ENCODE measurements at regions not wholly inside any gene's neighbourhood (a gene's known extent, or its start where the extent isn't known, plus 50 kb on each side); places are given as distances from the start of the nearest gene placed in this dataset.

- H3K36me3 Mint-ChIP-seq, result no peaks in the 10 kb centered on the region
- no peaks in the 10 kb centered on the region for H3K4me1 Mint-ChIP-seq
- intact Hi-C loops (cut with micrococcal nuclease), result no loop called here
- peaks cover 6 to 8% of the 10 kb centered on the region in 2 donors for H3K27me3 Mint-ChIP-seq (ENCODE audit: low read depth in 2 of 2)
- DNase-seq (no peak), ATAC-seq (no peak)
- Histone ChIP-seq H3K4me3 (ENCODE audit: low read length) (no peak overlapping the region), H3K9me3 (ENCODE audit: control insufficient read depth, insufficient read depth, low read length) (no peaks in the 10 kb centered on the region), H3K27ac (ENCODE audit: low read length) (no peak overlapping the region), H3K4me1 (ENCODE audit: control insufficient read depth, insufficient read depth, low read length) (no peaks in the 10 kb centered on the region), H3K27me3 (ENCODE audit: control insufficient read depth, insufficient read depth, low read length) (no peaks in the 10 kb centered on the region), H3K36me3 (ENCODE audit: control insufficient read depth, insufficient read depth, low read length) (no peaks in the 10 kb centered on the region)
- WGBS (ENCODE audit: insufficient coverage), result 95% methylated on average over 28 of the region's 28 CpGs
- no peaks in the 10 kb centered on the region for H3K9me3 Mint-ChIP-seq
- TF ChIP-seq CTCF (IDR thresholded peaks at IDR 0.05), result no peak
- H3K27ac Mint-ChIP-seq, result no peak overlapping the region
- H3K4me3 Mint-ChIP-seq, result no peak overlapping the region
Measured at GRCh38 chr1:244210884-244211558, 159.9 kb downstream of the ZBTB18 start.

GRCh38 chr1:244211559-244211944, 160.5 kb downstream of the ZBTB18 start:
- no peak overlapping the region for H3K27ac Mint-ChIP-seq
- H3K36me3 Mint-ChIP-seq, result no peaks in the 10 kb centered on the region
- no peaks in the 10 kb centered on the region for H3K36me3 ChIP-seq (ENCODE audit: control insufficient read depth, insufficient read depth, low read length)
- no peak for ATAC-seq
- WGBS (ENCODE audit: insufficient coverage), result 99% methylated on average over 4 of the region's 5 CpGs
- H3K4me3 Mint-ChIP-seq, result no peak overlapping the region
- H3K27me3 Mint-ChIP-seq (ENCODE audit: low read depth in 2 of 2), result peaks cover 6 to 8% of the 10 kb centered on the region in 2 donors
- H3K4me1 ChIP-seq (ENCODE audit: control insufficient read depth, insufficient read depth, low read length), result no peaks in the 10 kb centered on the region
- no peak overlapping the region for H3K27ac ChIP-seq (ENCODE audit: low read length)
- no peak for TF ChIP-seq CTCF (IDR thresholded peaks at IDR 0.05)
- H3K9me3 Mint-ChIP-seq, result no peaks in the 10 kb centered on the region
- no peak for DNase-seq
- no peaks in the 10 kb centered on the region for H3K4me1 Mint-ChIP-seq
- intact Hi-C loops (cut with micrococcal nuclease), result no loop called here
- H3K9me3 ChIP-seq (ENCODE audit: control insufficient read depth, insufficient read depth, low read length), result no peaks in the 10 kb centered on the region
- no peak overlapping the region for H3K4me3 ChIP-seq (ENCODE audit: low read length)
- no peaks in the 10 kb centered on the region for H3K27me3 ChIP-seq (ENCODE audit: control insufficient read depth, insufficient read depth, low read length)

GRCh38 chr1:244212219-244212618, 161.1 kb downstream of the ZBTB18 start:
- Mint-ChIP-seq H3K9me3 (no peaks in the 10 kb centered on the region), H3K4me3 (no peak overlapping the region), H3K27me3 (ENCODE audit: low read depth in 2 of 2) (peaks cover 6 to 12% of the 10 kb centered on the region in 2 donors), H3K4me1 (no peaks in the 10 kb centered on the region), H3K36me3 (no peaks in the 10 kb centered on the region), H3K27ac (no peak overlapping the region)
- 84% methylated on average over 6 of the region's 6 CpGs for WGBS (ENCODE audit: insufficient coverage)
- intact Hi-C loops (cut with micrococcal nuclease), result no loop called here
- H3K27ac ChIP-seq (ENCODE audit: low read length), result no peak overlapping the region
- no peaks in the 10 kb centered on the region for H3K36me3 ChIP-seq (ENCODE audit: control insufficient read depth, insufficient read depth, low read length)
- no peaks in the 10 kb centered on the region for H3K27me3 ChIP-seq (ENCODE audit: control insufficient read depth, insufficient read depth, low read length)
- ATAC-seq (no peak), DNase-seq (no peak)
- no peaks in the 10 kb centered on the region for H3K9me3 ChIP-seq (ENCODE audit: control insufficient read depth, insufficient read depth, low read length)
- no peak overlapping the region for H3K4me3 ChIP-seq (ENCODE audit: low read length)
- H3K4me1 ChIP-seq (ENCODE audit: control insufficient read depth, insufficient read depth, low read length), result no peaks in the 10 kb centered on the region
- no peak for TF ChIP-seq CTCF (IDR thresholded peaks at IDR 0.05)

Measured in natural killer cell (primary cell).